ENCODE measurements at regions not wholly inside any gene's neighbourhood (a gene's known extent, or its start where the extent isn't known, plus 50 kb on each side); places are given as distances from the start of the nearest gene placed in this dataset.
A peak's percentile ranks its signal among the peaks of the same experiment; 100 is the strongest.

GRCh38 chr3:70120357-70120966 is 120.9 kb downstream of the SAMMSON start:
- H3K36me3 ChIP-seq (ENCODE audit: control insufficient read depth in 4 of 4, insufficient read depth in 4 of 4, low read length in 3 of 4) = no peaks in the 10 kb centered on the region
- peaks cover 0 to 2% (median 0%) of the 10 kb centered on the region in 5 experiments for H3K9me3 ChIP-seq (ENCODE audit: control extremely low read depth in 1 of 5, control insufficient read depth in 4 of 5, insufficient read depth in 2 of 5, low read depth in 1 of 5, low read length in 4 of 5)
- WGBS (ENCODE audit: insufficient coverage) = 95% methylated on average over 8 of the region's 11 CpGs
- H3K27ac ChIP-seq (ENCODE audit: insufficient read depth in 1 of 2, low read depth in 1 of 2, low read length in 2 of 2, poor library complexity in 1 of 2, severe bottlenecking in 2 of 2) = no peak overlapping the region
- DNase-seq = peak; percentile 34 to 71 (median 57)
- H3K4me3 ChIP-seq (ENCODE audit: control insufficient read depth in 1 of 7, extremely low read depth in 1 of 7, insufficient read depth in 4 of 7, low read depth in 2 of 7, low read length in 6 of 7) = no peak overlapping the region
- CTCF ChIA-PET = interaction anchor here (0.6 kb wide), 1 partner anchor 583 kb away, joined by 3 read pairs; no protein-coding TSS in a partner anchor
- POLR2A ChIA-PET = no interaction called here
- no peaks in the 10 kb centered on the region for H3K4me1 ChIP-seq (ENCODE audit: control extremely low read depth in 1 of 4, control insufficient read depth in 4 of 4, insufficient read depth in 4 of 4, low read length in 3 of 4)
- H3K27me3 ChIP-seq (replicated peaks in 2 of 5; ENCODE audit: control insufficient read depth in 4 of 5, insufficient read depth in 5 of 5, low read length in 4 of 5) = peaks cover 0 to 6% (median 2%) of the 10 kb centered on the region in 5 experiments

- no peak overlapping the region for H3K27ac ChIP-seq (ENCODE audit: insufficient read depth in 1 of 2, low read depth in 1 of 2, low read length in 2 of 2, poor library complexity in 1 of 2, severe bottlenecking in 2 of 2)
- H3K36me3 ChIP-seq (ENCODE audit: control insufficient read depth in 4 of 4, insufficient read depth in 4 of 4, low read length in 3 of 4) = no peaks in the 10 kb centered on the region
- DNase-seq = no peak
- no peak overlapping the region for H3K4me3 ChIP-seq (ENCODE audit: control insufficient read depth in 1 of 7, extremely low read depth in 1 of 7, insufficient read depth in 4 of 7, low read depth in 2 of 7, low read length in 6 of 7)
- no CpG with 5 or more reads among the region's 1 CpG for WGBS (ENCODE audit: insufficient coverage)
- POLR2A ChIA-PET = no interaction called here
- CTCF ChIA-PET = no interaction called here
- H3K9me3 ChIP-seq (ENCODE audit: control extremely low read depth in 1 of 5, control insufficient read depth in 4 of 5, insufficient read depth in 2 of 5, low read depth in 1 of 5, low read length in 4 of 5) = no peaks in the 10 kb centered on the region
- H3K27me3 ChIP-seq (replicated peaks in 2 of 5; ENCODE audit: control insufficient read depth in 4 of 5, insufficient read depth in 5 of 5, low read length in 4 of 5) = peaks cover 0 to 4% (median 1%) of the 10 kb centered on the region in 5 experiments
- no peaks in the 10 kb centered on the region for H3K4me1 ChIP-seq (ENCODE audit: control extremely low read depth in 1 of 4, control insufficient read depth in 4 of 4, insufficient read depth in 4 of 4, low read length in 3 of 4)
Observed at GRCh38 chr3:70127192-70127591, 127.7 kb downstream of the SAMMSON start.

GRCh38 chr3:70137366-70137765 is 137.8 kb downstream of the SAMMSON start:
- H3K4me3 ChIP-seq (ENCODE audit: control insufficient read depth in 1 of 7, extremely low read depth in 1 of 7, insufficient read depth in 4 of 7, low read depth in 2 of 7, low read length in 6 of 7) = no peak overlapping the region
- POLR2A ChIA-PET = no interaction called here
- no peak overlapping the region for H3K27ac ChIP-seq (ENCODE audit: insufficient read depth in 1 of 2, low read depth in 1 of 2, low read length in 2 of 2, poor library complexity in 1 of 2, severe bottlenecking in 2 of 2)
- WGBS (ENCODE audit: insufficient coverage) = 80% methylated on average over 1 of the region's 2 CpGs
- H3K9me3 ChIP-seq (ENCODE audit: control extremely low read depth in 1 of 5, control insufficient read depth in 4 of 5, insufficient read depth in 2 of 5, low read depth in 1 of 5, low read length in 4 of 5) = peaks cover 0 to 1% (median 0%) of the 10 kb centered on the region in 5 experiments
- CTCF ChIA-PET = no interaction called here
- DNase-seq = no peak
- H3K36me3 ChIP-seq (ENCODE audit: control insufficient read depth in 4 of 4, insufficient read depth in 4 of 4, low read length in 3 of 4) = no peaks in the 10 kb centered on the region
- peaks cover 0 to 2% (median 0%) of the 10 kb centered on the region in 5 experiments for H3K27me3 ChIP-seq (replicated peaks in 2 of 5; ENCODE audit: control insufficient read depth in 4 of 5, insufficient read depth in 5 of 5, low read length in 4 of 5)
- no peaks in the 10 kb centered on the region for H3K4me1 ChIP-seq (ENCODE audit: control extremely low read depth in 1 of 4, control insufficient read depth in 4 of 4, insufficient read depth in 4 of 4, low read length in 3 of 4)

GRCh38 chr3:70138606-70139005 is 139.1 kb downstream of the SAMMSON start:
- no CpG with 5 or more reads among the region's 1 CpG for WGBS (ENCODE audit: insufficient coverage)
- no peaks in the 10 kb centered on the region for H3K36me3 ChIP-seq (ENCODE audit: control insufficient read depth in 4 of 4, insufficient read depth in 4 of 4, low read length in 3 of 4)
- no peaks in the 10 kb centered on the region for H3K27me3 ChIP-seq (replicated peaks in 2 of 5; ENCODE audit: control insufficient read depth in 4 of 5, insufficient read depth in 5 of 5, low read length in 4 of 5)
- CTCF ChIA-PET = no interaction called here
- H3K27ac ChIP-seq (ENCODE audit: insufficient read depth in 1 of 2, low read depth in 1 of 2, low read length in 2 of 2, poor library complexity in 1 of 2, severe bottlenecking in 2 of 2) = no peak overlapping the region
- H3K4me3 ChIP-seq (ENCODE audit: control insufficient read depth in 1 of 7, extremely low read depth in 1 of 7, insufficient read depth in 4 of 7, low read depth in 2 of 7, low read length in 6 of 7) = no peak overlapping the region
- POLR2A ChIA-PET = no interaction called here
- no peaks in the 10 kb centered on the region for H3K4me1 ChIP-seq (ENCODE audit: control extremely low read depth in 1 of 4, control insufficient read depth in 4 of 4, insufficient read depth in 4 of 4, low read length in 3 of 4)
- DNase-seq = no peak
- peaks cover 0 to 1% (median 0%) of the 10 kb centered on the region in 5 experiments for H3K9me3 ChIP-seq (ENCODE audit: control extremely low read depth in 1 of 5, control insufficient read depth in 4 of 5, insufficient read depth in 2 of 5, low read depth in 1 of 5, low read length in 4 of 5)
